SK-N-SH (cell line): ENCODE measurements at regions not wholly inside any gene's neighbourhood (a gene's known extent, or its start where the extent isn't known, plus 50 kb on each side); places are given as distances from the start of the nearest gene placed in this dataset.

ENCODE experiments used
- CTCF ChIA-PET: fragments of 300-600, 350-600 bp; formaldehyde crosslinking; extraction: SDS; loops from one replicate; lab custom pipeline; 2021; lab: Yijun Ruan, JAX
- POLR2A ChIA-PET: fragments of 350-600 bp; sonication (Branson Sonifier 250); formaldehyde crosslinking; extraction: SDS; loops from one replicate; lab custom pipeline; 2020; ENCODE audit warnings: antibody characterized with exemption, inconsistent platforms; lab: Yijun Ruan, JAX
- DNase-seq: peaks from one replicate; pipeline ENCODE4 v3.0.0; 2012
- H2AFZ ChIP-seq: fragments of 200-600 bp; sonication (generic); 2 replicates; pipeline ENCODE4 v1.8.1; 2016; ENCODE audit warnings: antibody characterized with exemption, mild to moderate bottlenecking, low read depth
- H3F3A ChIP-seq: fragments of 200-600 bp; sonication (generic); replicated peaks from 2 replicates; pipeline ENCODE3; 2016; ENCODE audit warnings: antibody characterized with exemption, mild to moderate bottlenecking; ENCODE audit not compliant: insufficient read depth
- H3K27ac ChIP-seq, 2 experiments: fragments of 200-500 bp in 1 of 2; fragments of 200-600 bp in 1 of 2; sonication (Bioruptor generic) in 1 of 2; sonication (generic), shearing (Covaris generic) in 1 of 2; 2 replicates each; pipeline versions ENCODE4 v1.5.1 to v1.6.1; 2014 to 2016; ENCODE audit warnings: low read depth in 2 of 2, inconsistent platforms in 1 of 2, low read length in 1 of 2, mild to moderate bottlenecking in 1 of 2, mixed read lengths in 1 of 2
- H3K27me3 ChIP-seq: fragments of 200-600 bp; sonication (generic), shearing (Covaris generic); 2 replicates; pipeline ENCODE4 v1.6.1; 2016; ENCODE audit warnings: mixed run types; ENCODE audit not compliant: insufficient read depth
- H3K36me3 ChIP-seq, 2 experiments: fragments of 200-500 bp in 1 of 2; fragments of 200-600 bp in 1 of 2; sonication (Bioruptor generic) in 1 of 2; sonication (generic) in 1 of 2; replicated peaks in 1 of 2; 2 replicates each; pipeline versions ENCODE3 to v1.5.1; 2014 to 2016; ENCODE audit warnings: low read length in 1 of 2, mild to moderate bottlenecking in 1 of 2; ENCODE audit not compliant: insufficient read depth in 2 of 2, control insufficient read depth in 1 of 2
- H3K4me1 ChIP-seq, 2 experiments: fragments of 200-500 bp in 1 of 2; fragments of 200-600 bp in 1 of 2; sonication (Bioruptor generic) in 1 of 2; sonication (generic), shearing (Covaris generic) in 1 of 2; 2 replicates each; pipeline versions ENCODE4 v1.5.1 to v1.6.1; 2014 to 2016; ENCODE audit warnings: low read depth in 1 of 2, low read length in 1 of 2, mixed run types in 1 of 2; ENCODE audit not compliant: insufficient read depth in 2 of 2, control insufficient read depth in 1 of 2
- H3K4me2 ChIP-seq: fragments of 200-600 bp; sonication (generic), shearing (Covaris generic); 2 replicates; pipeline ENCODE4 v1.6.1; 2017; ENCODE audit warnings: mixed run types
- H3K4me3 ChIP-seq, 2 experiments: fragments of 200-500 bp in 1 of 2; fragments of 200-600 bp in 1 of 2; sonication (Bioruptor generic) in 1 of 2; sonication (generic), shearing (Covaris generic) in 1 of 2; 2 replicates each; pipeline versions ENCODE4 v1.5.1 to v1.8.1; 2014 to 2016; ENCODE audit warnings: low read depth in 2 of 2, inconsistent platforms in 1 of 2, low read length in 1 of 2, mild to moderate bottlenecking in 1 of 2, mixed read lengths in 1 of 2, moderate library complexity in 1 of 2
- H3K79me2 ChIP-seq: fragments of 200-600 bp; sonication (generic); 2 replicates; pipeline ENCODE4 v1.8.1; 2017; ENCODE audit warnings: mild to moderate bottlenecking; ENCODE audit not compliant: insufficient read depth
- H3K9ac ChIP-seq: fragments of 200-600 bp; sonication (generic); 2 replicates; pipeline ENCODE4 v1.6.1; 2017; ENCODE audit warnings: mixed run types
- H3K9me2 ChIP-seq: fragments of 200-600 bp; sonication (generic); 2 replicates; pipeline ENCODE4 v1.6.1; 2017; ENCODE audit warnings: mixed run types
- H3K9me3 ChIP-seq: fragments of 200-600 bp; sonication (generic); 2 replicates; pipeline ENCODE4 v1.6.1; 2017; ENCODE audit warnings: mixed run types, mild to moderate bottlenecking, moderate library complexity
- H4K20me1 ChIP-seq: fragments of 200-600 bp; sonication (generic); 2 replicates; pipeline ENCODE4 v1.6.1; 2017; ENCODE audit warnings: mild to moderate bottlenecking, mixed run types; ENCODE audit not compliant: insufficient read depth
- CHD2 ChIP-seq: fragments of 150-350 bp; IDR thresholded peaks from 2 replicates; pipeline ENCODE4 v1.6.1; 2018; ENCODE audit warnings: low read length; ENCODE audit not compliant: partially characterized antibody
- EZH2phosphoT487 ChIP-seq: fragments of 200-600 bp; sonication (generic); IDR thresholded peaks from 2 replicates; pipeline ENCODE4 v1.6.1; 2017; ENCODE audit warnings: low read depth, mixed run types, mild to moderate bottlenecking, antibody characterized with exemption, moderate library complexity, borderline replicate concordance
- FOXJ3 ChIP-seq: sonication (generic); formaldehyde crosslinking; IDR thresholded peaks from 2 replicates; pipeline ENCODE4 v1.5.1; 2020; ENCODE audit warnings: mild to moderate bottlenecking, missing genetic modification reagents
- FOXM1 ChIP-seq: IDR thresholded peaks from 2 replicates; pipeline ENCODE4 v1.4.0; 2012; ENCODE audit warnings: low read depth, mild to moderate bottlenecking
- GABPA ChIP-seq: IDR thresholded peaks from 2 replicates; pipeline ENCODE4 v1.4.0; 2012; ENCODE audit warnings: low read depth, mild to moderate bottlenecking
- GATA2 ChIP-seq: sonication (generic); formaldehyde crosslinking; IDR thresholded peaks from 2 replicates; pipeline ENCODE4 v1.5.0; 2020; ENCODE audit warnings: mild to moderate bottlenecking, missing genetic modification reagents
- JUND ChIP-seq: IDR thresholded peaks from 2 replicates; pipeline ENCODE4 v1.4.0; 2012
- NFIC ChIP-seq: IDR thresholded peaks from 2 replicates; pipeline ENCODE4 v1.4.0; 2012; ENCODE audit warnings: borderline replicate concordance
- NRF1 ChIP-seq: IDR thresholded peaks from 2 replicates; pipeline ENCODE4 v1.6.1; 2012; ENCODE audit warnings: low read depth, mild to moderate bottlenecking, low read length
- PBX3 ChIP-seq: IDR thresholded peaks from 2 replicates; pipeline ENCODE4; 2012
- POLR2AphosphoS5 ChIP-seq: IDR thresholded peaks from 2 replicates; pipeline ENCODE4 v1.6.1; 2012; ENCODE audit warnings: low read depth, low read length
- RAD21 ChIP-seq: IDR thresholded peaks from 2 replicates; pipeline ENCODE4 v1.6.1; 2012; ENCODE audit warnings: mild to moderate bottlenecking, low read length
- RCOR1 ChIP-seq: fragments of 150-350 bp; IDR thresholded peaks from 2 replicates; pipeline ENCODE4 v1.6.1; 2017; ENCODE audit warnings: antibody characterized with exemption, low read length
- RXRA ChIP-seq: IDR thresholded peaks from 2 replicates; pipeline ENCODE4 v1.4.0; 2012; ENCODE audit warnings: low read depth, mild to moderate bottlenecking, borderline replicate concordance
- SIN3A ChIP-seq: IDR thresholded peaks from 2 replicates; pipeline ENCODE4 v1.6.1; 2012; ENCODE audit warnings: low read depth, mild to moderate bottlenecking, low read length, moderate library complexity, borderline replicate concordance
- TAF1 ChIP-seq: IDR thresholded peaks from 2 replicates; pipeline ENCODE4 v1.6.1; 2012; ENCODE audit warnings: low read depth, mild to moderate bottlenecking, low read length, moderate library complexity, borderline replicate concordance
- TCF12 ChIP-seq: IDR thresholded peaks from 2 replicates; pipeline ENCODE4 v1.4.0; 2012
- TEAD4 ChIP-seq: IDR thresholded peaks from 2 replicates; pipeline ENCODE4 v1.4.0; 2012; ENCODE audit warnings: mild to moderate bottlenecking, borderline replicate concordance; ENCODE audit not compliant: insufficient read depth
- YY1 ChIP-seq: IDR thresholded peaks from 2 replicates; pipeline ENCODE4 v1.4.0; 2012; ENCODE audit warnings: low read depth, mild to moderate bottlenecking
- WGBS: methylation state at CpG from one replicate; pipeline ENCODE4 v1.1.6; 2017; ENCODE audit warnings: low lambda C conversion rate; 5-methylcytosine and 5-hydroxymethylcytosine counted together
- TF ChIP-seq, protein P1 (sequence below): fragments of 150-350 bp; IDR thresholded peaks from 2 replicates; pipeline ENCODE4 v1.6.1; 2017; ENCODE audit warnings: antibody characterized with exemption, low read length, low read depth, borderline replicate concordance
- TF ChIP-seq, protein P2 (sequence below): IDR thresholded peaks from 2 replicates; pipeline ENCODE4 v1.4.0; 2012; ENCODE audit warnings: low read depth, borderline replicate concordance

- no peak for TF ChIP-seq NRF1
- no peak for TF ChIP-seq CHD2
- TF ChIP-seq TAF1 = no peak
- no peak for TF ChIP-seq PBX3
- TF ChIP-seq, protein P1, sequence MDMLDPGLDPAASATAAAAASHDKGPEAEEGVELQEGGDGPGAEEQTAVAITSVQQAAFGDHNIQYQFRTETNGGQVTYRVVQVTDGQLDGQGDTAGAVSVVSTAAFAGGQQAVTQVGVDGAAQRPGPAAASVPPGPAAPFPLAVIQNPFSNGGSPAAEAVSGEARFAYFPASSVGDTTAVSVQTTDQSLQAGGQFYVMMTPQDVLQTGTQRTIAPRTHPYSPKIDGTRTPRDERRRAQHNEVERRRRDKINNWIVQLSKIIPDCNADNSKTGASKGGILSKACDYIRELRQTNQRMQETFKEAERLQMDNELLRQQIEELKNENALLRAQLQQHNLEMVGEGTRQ = no peak
- TF ChIP-seq TCF12 = no peak
- no peak for TF ChIP-seq RXRA
- TF ChIP-seq GABPA = no peak
- no peak for TF ChIP-seq POLR2AphosphoS5
- no peak for TF ChIP-seq YY1
- no peak for TF ChIP-seq NFIC
- no peak for TF ChIP-seq EZH2phosphoT487
- no peak for TF ChIP-seq RCOR1
- TF ChIP-seq FOXJ3 (CRISPR knock-in tag) = no peak
- no peak for TF ChIP-seq JUND
- H3F3A ChIP-seq = no peaks in the 10 kb centered on the region
- no peaks in the 10 kb centered on the region for H3K4me1 ChIP-seq
- ChIA-PET CTCF (interaction anchor here (1.2 kb wide), 1 partner anchor 23 kb away, joined by 4 read pairs; no protein-coding TSS in a partner anchor), POLR2A (no interaction called here)
- H3K27ac ChIP-seq = no peak overlapping the region
- WGBS = 93% methylated on average over 3 of the region's 3 CpGs
- DNase-seq = no peak
- H3K9me3 ChIP-seq = no peaks in the 10 kb centered on the region
- H3K9me2 ChIP-seq = no peaks in the 10 kb centered on the region
- H3K27me3 ChIP-seq = no peaks in the 10 kb centered on the region
- no peak overlapping the region for H3K4me2 ChIP-seq
- H3K79me2 ChIP-seq = no peaks in the 10 kb centered on the region
- H3K36me3 ChIP-seq = no peaks in the 10 kb centered on the region
- H3K4me3 ChIP-seq = no peak overlapping the region
- no peak overlapping the region for H3K9ac ChIP-seq
- no peak overlapping the region for H2AFZ ChIP-seq
- H4K20me1 ChIP-seq = no peaks in the 10 kb centered on the region
Measured at GRCh38 chr20:19952392-19952791, 64.8 kb upstream of the NAA20 start.

DNA sequence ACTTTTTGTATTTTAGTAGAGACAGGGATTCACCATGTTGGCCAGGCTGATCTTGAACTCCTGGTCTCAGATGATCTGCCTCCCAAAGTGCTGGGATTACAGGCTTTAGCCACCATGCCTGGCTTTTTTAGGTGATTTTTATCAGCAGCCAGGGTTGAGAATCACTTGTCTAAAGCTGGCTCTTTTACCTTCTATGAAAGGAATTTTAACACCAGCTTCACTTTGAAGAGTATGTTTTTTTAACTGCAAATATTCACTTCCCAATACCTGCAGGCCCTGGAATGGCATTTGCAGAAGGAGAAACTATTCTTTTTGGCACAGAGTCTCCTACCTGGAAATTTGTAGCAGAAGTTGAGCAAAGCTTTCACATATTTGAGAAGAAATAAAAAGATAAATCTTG is 63.6 kb upstream of the NAA20 start:
- no peaks in the 10 kb centered on the region for H3K9me3 ChIP-seq
- H3K9ac ChIP-seq = no peak overlapping the region
- H3K36me3 ChIP-seq = no peaks in the 10 kb centered on the region
- H3K9me2 ChIP-seq = no peaks in the 10 kb centered on the region
- H3F3A ChIP-seq = no peaks in the 10 kb centered on the region
- no peak overlapping the region for H3K27ac ChIP-seq
- no peak overlapping the region for H3K4me2 ChIP-seq
- TF ChIP-seq NRF1 = no peak
- no peak for TF ChIP-seq GABPA
- TF ChIP-seq TEAD4 = no peak
- TF ChIP-seq GATA2 (CRISPR knock-in tag) = no peak
- TF ChIP-seq, protein P2, sequence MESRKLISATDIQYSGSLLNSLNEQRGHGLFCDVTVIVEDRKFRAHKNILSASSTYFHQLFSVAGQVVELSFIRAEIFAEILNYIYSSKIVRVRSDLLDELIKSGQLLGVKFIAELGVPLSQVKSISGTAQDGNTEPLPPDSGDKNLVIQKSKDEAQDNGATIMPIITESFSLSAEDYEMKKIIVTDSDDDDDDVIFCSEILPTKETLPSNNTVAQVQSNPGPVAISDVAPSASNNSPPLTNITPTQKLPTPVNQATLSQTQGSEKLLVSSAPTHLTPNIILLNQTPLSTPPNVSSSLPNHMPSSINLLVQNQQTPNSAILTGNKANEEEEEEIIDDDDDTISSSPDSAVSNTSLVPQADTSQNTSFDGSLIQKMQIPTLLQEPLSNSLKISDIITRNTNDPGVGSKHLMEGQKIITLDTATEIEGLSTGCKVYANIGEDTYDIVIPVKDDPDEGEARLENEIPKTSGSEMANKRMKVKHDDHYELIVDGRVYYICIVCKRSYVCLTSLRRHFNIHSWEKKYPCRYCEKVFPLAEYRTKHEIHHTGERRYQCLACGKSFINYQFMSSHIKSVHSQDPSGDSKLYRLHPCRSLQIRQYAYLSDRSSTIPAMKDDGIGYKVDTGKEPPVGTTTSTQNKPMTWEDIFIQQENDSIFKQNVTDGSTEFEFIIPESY = no peak
- no peak for TF ChIP-seq SIN3A
- TF ChIP-seq YY1 = no peak
- TF ChIP-seq FOXM1 = no peak
- TF ChIP-seq RAD21 = no peak
- no peak overlapping the region for H3K4me3 ChIP-seq
- ChIA-PET POLR2A (no interaction called here), CTCF (no interaction called here)
- no peaks in the 10 kb centered on the region for H3K4me1 ChIP-seq
- H3K27me3 ChIP-seq = no peaks in the 10 kb centered on the region
- no peaks in the 10 kb centered on the region for H4K20me1 ChIP-seq
- H2AFZ ChIP-seq = no peak overlapping the region
- no peaks in the 10 kb centered on the region for H3K79me2 ChIP-seq
- DNase-seq = no peak
